Fibroblast of pulmonary artery (primary cell): ENCODE measurements at regions not wholly inside any gene's neighbourhood (a gene's known extent, or its start where the extent isn't known, plus 50 kb on each side); places are given as distances from the start of the nearest gene placed in this dataset.

Source experiments
- DNase-seq: peaks from one replicate; pipeline ENCODE4 v3.0.0-alpha.2; 2010; ENCODE audit warnings: low read depth
- H3K4me3 ChIP-seq: replicated peaks from 2 replicates; pipeline ENCODE4 v1.5.1; 2011; ENCODE audit warnings: low read depth, mild to moderate bottlenecking, control low read depth, low read length, moderate library complexity
- CTCF ChIP-seq: IDR thresholded peaks from 2 replicates; pipeline ENCODE4 v1.5.1; 2011; ENCODE audit warnings: mild to moderate bottlenecking, control low read depth, low read length, inconsistent platforms; ENCODE audit errors: missing control alignments

GRCh38 chr4:32321421-32321820 lies 1601.3 kb downstream of the PCDH7 start:
- DNase-seq = no peak
- H3K4me3 ChIP-seq = no peak overlapping the region
- no peak for TF ChIP-seq CTCF

- TF ChIP-seq CTCF = no peak
- H3K4me3 ChIP-seq = no peak overlapping the region
Measured at GRCh38 chr4:32334759-32335158, 1614.6 kb downstream of the PCDH7 start.

GRCh38 chr4:32337403-32337802 lies 1617.2 kb downstream of the PCDH7 start:
- TF ChIP-seq CTCF = no peak
- DNase-seq = no peak
- H3K4me3 ChIP-seq = no peak overlapping the region

More at GRCh38 chr4:32334759-32335158, 1614.6 kb downstream of the PCDH7 start:
- DNase-seq = no peak

GRCh38 chr4:32340591-32340990 lies 1620.4 kb downstream of the PCDH7 start:
- DNase-seq = no peak
- TF ChIP-seq CTCF = no peak

GRCh38 chr4:32341342-32341741 lies 1621.2 kb downstream of the PCDH7 start:
- no peak overlapping the region for H3K4me3 ChIP-seq
- DNase-seq = no peak
- TF ChIP-seq CTCF = no peak

More at GRCh38 chr4:32340591-32340990, 1620.4 kb downstream of the PCDH7 start:
- H3K4me3 ChIP-seq = no peak overlapping the region

GRCh38 chr4:32342054-32342453 lies 1621.9 kb downstream of the PCDH7 start:
- no peak for DNase-seq

GRCh38 chr4:32349026-32349425 lies 1628.9 kb downstream of the PCDH7 start:
- H3K4me3 ChIP-seq = no peak overlapping the region
- DNase-seq = no peak
- no peak for TF ChIP-seq CTCF

More at GRCh38 chr4:32342054-32342453, 1621.9 kb downstream of the PCDH7 start:
- TF ChIP-seq CTCF = no peak
- no peak overlapping the region for H3K4me3 ChIP-seq
